Endothelial cell (in vitro differentiated cells): ENCODE measurements at regions not wholly inside any gene's neighbourhood (a gene's known extent, or its start where the extent isn't known, plus 50 kb on each side); places are given as distances from the start of the nearest gene placed in this dataset.

Source experiments
- DNase-seq: peaks from one replicate; pipeline ENCODE4 v3.0.0; 2021; ENCODE audit warnings: low spot score
- H3K27ac Mint-ChIP-seq: one replicate; pipeline ENCODE4 v1.8.0; 2021; ENCODE audit warnings: mixed read lengths, inconsistent platforms; ENCODE audit not compliant: unreplicated experiment
- H3K27me3 Mint-ChIP-seq: one replicate; pipeline ENCODE4 v1.8.0; 2021; ENCODE audit warnings: mild to moderate bottlenecking, moderate library complexity, mixed read lengths, inconsistent platforms; ENCODE audit not compliant: unreplicated experiment
- H3K36me3 Mint-ChIP-seq: one replicate; pipeline ENCODE4 v1.8.0; 2021; ENCODE audit warnings: mild to moderate bottlenecking, low read depth, mixed read lengths, inconsistent platforms; ENCODE audit not compliant: unreplicated experiment
- H3K4me1 Mint-ChIP-seq: one replicate; pipeline ENCODE4 v1.8.0; 2021; ENCODE audit warnings: mild to moderate bottlenecking, mixed read lengths, inconsistent platforms; ENCODE audit not compliant: unreplicated experiment
- H3K4me3 Mint-ChIP-seq: one replicate; pipeline ENCODE4 v1.8.0; 2021; ENCODE audit warnings: mild to moderate bottlenecking, mixed read lengths, inconsistent platforms; ENCODE audit not compliant: unreplicated experiment
- H3K9me3 Mint-ChIP-seq: one replicate; pipeline ENCODE4 v1.8.0; 2021; ENCODE audit warnings: mixed read lengths, inconsistent platforms; ENCODE audit not compliant: unreplicated experiment
- TF ChIP-seq, protein P1 (sequence below): fragments of 200-600 bp; sonication (generic); IDR thresholded peaks from one replicate; pipeline ENCODE4 v1.5.0; 2021; ENCODE audit warnings: antibody characterized with exemption; ENCODE audit not compliant: unreplicated experiment

DNA sequence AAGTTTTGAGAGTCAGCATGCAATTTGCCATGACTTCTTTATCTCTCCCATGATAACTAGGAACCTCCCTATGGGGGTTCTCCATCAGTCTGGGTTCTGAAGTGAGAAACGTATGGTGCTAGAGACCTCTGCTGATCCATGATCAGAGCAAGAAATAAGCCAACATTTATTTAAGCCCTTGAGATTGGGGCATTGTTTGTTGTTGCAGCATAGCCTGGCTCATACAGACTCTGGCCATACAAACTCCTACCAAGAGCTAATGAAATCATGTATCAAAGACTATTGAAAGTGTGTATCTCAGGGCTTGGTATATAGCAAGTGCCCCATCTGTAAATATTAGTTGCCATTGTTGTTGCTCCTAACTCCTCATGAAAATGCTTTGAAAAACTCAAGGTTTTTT is 233.9 kb downstream of the MAF start:
- H3K27ac Mint-ChIP-seq, result no peak overlapping the region
- H3K36me3 Mint-ChIP-seq, result no peaks in the 10 kb centered on the region
- no peaks in the 10 kb centered on the region for H3K9me3 Mint-ChIP-seq
- H3K4me3 Mint-ChIP-seq, result no peak overlapping the region
- TF ChIP-seq, protein P1, sequence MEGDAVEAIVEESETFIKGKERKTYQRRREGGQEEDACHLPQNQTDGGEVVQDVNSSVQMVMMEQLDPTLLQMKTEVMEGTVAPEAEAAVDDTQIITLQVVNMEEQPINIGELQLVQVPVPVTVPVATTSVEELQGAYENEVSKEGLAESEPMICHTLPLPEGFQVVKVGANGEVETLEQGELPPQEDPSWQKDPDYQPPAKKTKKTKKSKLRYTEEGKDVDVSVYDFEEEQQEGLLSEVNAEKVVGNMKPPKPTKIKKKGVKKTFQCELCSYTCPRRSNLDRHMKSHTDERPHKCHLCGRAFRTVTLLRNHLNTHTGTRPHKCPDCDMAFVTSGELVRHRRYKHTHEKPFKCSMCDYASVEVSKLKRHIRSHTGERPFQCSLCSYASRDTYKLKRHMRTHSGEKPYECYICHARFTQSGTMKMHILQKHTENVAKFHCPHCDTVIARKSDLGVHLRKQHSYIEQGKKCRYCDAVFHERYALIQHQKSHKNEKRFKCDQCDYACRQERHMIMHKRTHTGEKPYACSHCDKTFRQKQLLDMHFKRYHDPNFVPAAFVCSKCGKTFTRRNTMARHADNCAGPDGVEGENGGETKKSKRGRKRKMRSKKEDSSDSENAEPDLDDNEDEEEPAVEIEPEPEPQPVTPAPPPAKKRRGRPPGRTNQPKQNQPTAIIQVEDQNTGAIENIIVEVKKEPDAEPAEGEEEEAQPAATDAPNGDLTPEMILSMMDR, result no peak
- no peak for DNase-seq
- no peaks in the 10 kb centered on the region for H3K27me3 Mint-ChIP-seq
- no peaks in the 10 kb centered on the region for H3K4me1 Mint-ChIP-seq

DNA sequence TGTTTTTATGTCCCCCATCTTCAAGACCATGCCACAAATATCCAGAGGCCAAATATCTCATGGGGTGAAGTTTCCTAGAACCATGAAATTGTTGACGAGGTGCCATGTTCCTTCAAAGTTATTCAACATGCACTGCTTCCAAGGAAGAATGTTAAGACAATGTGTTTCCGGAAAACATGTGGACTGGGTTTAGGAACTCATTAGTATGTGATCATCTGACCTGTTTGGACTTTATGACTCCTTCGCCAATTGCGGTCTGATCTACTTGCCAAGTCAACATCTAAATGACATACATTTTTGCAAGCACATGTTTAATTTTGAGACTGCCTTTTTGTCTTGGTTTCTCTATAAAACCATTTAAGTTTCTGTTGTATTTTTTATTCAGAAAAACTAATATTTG is 234.8 kb downstream of the MAF start:
- TF ChIP-seq, protein P1, result no peak
- no peak for DNase-seq
- no peaks in the 10 kb centered on the region for H3K27me3 Mint-ChIP-seq

DNA sequence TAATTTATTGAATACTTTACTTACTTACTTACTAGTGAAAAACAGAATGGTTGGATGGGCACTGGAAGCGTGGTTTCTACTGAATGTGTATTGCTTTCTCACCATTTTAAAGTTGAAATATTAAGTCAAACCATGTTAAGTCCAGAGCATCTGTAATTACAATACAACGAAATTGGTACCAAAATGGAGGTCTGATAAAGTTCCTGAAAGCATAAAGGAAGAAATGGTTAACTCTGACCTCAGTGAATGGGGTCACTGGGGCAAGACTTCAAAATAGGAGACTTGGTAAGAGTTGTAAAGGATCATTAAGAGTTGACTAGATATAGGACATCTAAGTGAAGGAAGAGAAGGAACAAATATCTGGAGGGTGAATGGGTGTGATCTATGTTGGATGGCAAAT is 237.1 kb downstream of the MAF start:
- Mint-ChIP-seq H3K36me3 (no peaks in the 10 kb centered on the region), H3K4me3 (no peak overlapping the region), H3K4me1 (no peaks in the 10 kb centered on the region), H3K9me3 (no peaks in the 10 kb centered on the region), H3K27ac (no peak overlapping the region), H3K27me3 (no peaks in the 10 kb centered on the region)
- TF ChIP-seq, protein P1, result no peak
- DNase-seq, result no peak

More for the DNA sequence above, 234.8 kb downstream of the MAF start:
- no peaks in the 10 kb centered on the region for H3K36me3 Mint-ChIP-seq
- no peaks in the 10 kb centered on the region for H3K9me3 Mint-ChIP-seq
- no peaks in the 10 kb centered on the region for H3K4me1 Mint-ChIP-seq
- H3K4me3 Mint-ChIP-seq, result no peak overlapping the region
- no peak overlapping the region for H3K27ac Mint-ChIP-seq

GRCh38 chr16:79363035-79363434 is 237.5 kb downstream of the MAF start:
- Mint-ChIP-seq H3K27me3 (no peaks in the 10 kb centered on the region), H3K27ac (no peak overlapping the region), H3K4me1 (no peaks in the 10 kb centered on the region), H3K4me3 (no peak overlapping the region), H3K9me3 (no peaks in the 10 kb centered on the region), H3K36me3 (no peaks in the 10 kb centered on the region)
- DNase-seq, result no peak
- TF ChIP-seq, protein P1, result no peak

- Mint-ChIP-seq H3K9me3 (no peaks in the 10 kb centered on the region), H3K4me3 (no peak overlapping the region), H3K4me1 (no peaks in the 10 kb centered on the region), H3K27ac (no peak overlapping the region), H3K36me3 (no peaks in the 10 kb centered on the region), H3K27me3 (no peaks in the 10 kb centered on the region)
- TF ChIP-seq, protein P1, result no peak
- no peak for DNase-seq
These were observed 238.1 kb downstream of the MAF start for GRCh38 chr16:79362300-79362970.
